HCT116 (cell line): ENCODE measurements at regions not wholly inside any gene's neighbourhood (a gene's known extent, or its start where the extent isn't known, plus 50 kb on each side); places are given as distances from the start of the nearest gene placed in this dataset.

Experiments
- ATAC-seq: fragments of 200-7000 bp; cut with Tn5 transposase; 2 replicates; pipeline ENCODE4 v1.9.1; 2020; ENCODE audit warnings: mild to moderate bottlenecking, moderate library complexity
- BruUV-seq: library from RNA; stranded (reverse); fragments of 400-500 nt; replicated peaks from 2 replicates; lab custom pipeline; 2021; lab: Mats Ljungman, UMichigan
- CTCF ChIA-PET: fragments of 300-600 bp; sonication (Branson Sonifier 250); formaldehyde crosslinking; loops from one replicate; lab custom pipeline; 2021; ENCODE audit warnings: antibody characterized with exemption; lab: Charles Lee
- POLR2A ChIA-PET: fragments of 300-600, 350-600 bp; sonication (Branson Sonifier 250); formaldehyde crosslinking; loops from one replicate; lab custom pipeline; 2021; ENCODE audit warnings: antibody characterized with exemption; lab: Charles Lee
- RAD21 ChIA-PET, 2 experiments: fragments of 300-600 bp; sonication (Branson Sonifier 250); formaldehyde crosslinking; loops; one replicate each; lab custom pipeline; 2023; ENCODE audit warnings: low total read pairs in 2 of 2; ENCODE audit not compliant: uncharacterized antibody in 2 of 2, unreplicated experiment in 2 of 2, low non-redundant PET in 1 of 2; lab: Charles Lee
- DNase-seq: peaks from one replicate; pipeline ENCODE4 v3.0.0-alpha.2; 2010; ENCODE audit warnings: low read depth, low spot score
- H2AFZ ChIP-seq: fragments of 200-600 bp; shearing (Covaris generic), sonication (generic); 2 replicates; pipeline ENCODE4 v1.6.1; 2017; ENCODE audit warnings: low read depth, mixed run types, mixed read lengths, antibody characterized with exemption, low read length; ENCODE audit not compliant: poor library complexity, severe bottlenecking
- H3K27ac ChIP-seq: 2 replicates; pipeline ENCODE4 v1.5.1; 2012; ENCODE audit warnings: low read depth, low read length
- H3K27me3 ChIP-seq: fragments of 200-600 bp; sonication (generic); 2 replicates; pipeline ENCODE4 v1.6.1; 2016; ENCODE audit warnings: mixed run types, low read length, mixed read lengths; ENCODE audit not compliant: insufficient read depth
- H3K36me3 ChIP-seq, 2 experiments: fragments of 200-500 bp in 1 of 2; fragments of 200-600 bp in 1 of 2; sonication (Bioruptor generic) in 1 of 2; sonication (generic) in 1 of 2; 2 replicates each; pipeline versions ENCODE4 v1.5.1 to v1.6.1; 2014 to 2016; ENCODE audit warnings: low read length in 2 of 2, inconsistent platforms in 1 of 2, mixed read lengths in 1 of 2, mixed run types in 1 of 2; ENCODE audit not compliant: insufficient read depth in 2 of 2, control insufficient read depth in 1 of 2
- H3K4me1 ChIP-seq, 2 experiments: fragments of 200-600 bp in 1 of 2; sonication (generic) in 1 of 2; 2 replicates each; pipeline versions ENCODE4 v1.5.1 to v1.6.1; 2012 to 2017; ENCODE audit warnings: low read length in 2 of 2, inconsistent platforms in 1 of 2, mild to moderate bottlenecking in 1 of 2, mixed read lengths in 1 of 2, mixed run types in 1 of 2, moderate library complexity in 1 of 2; ENCODE audit not compliant: insufficient read depth in 2 of 2, control insufficient read depth in 1 of 2
- H3K4me2 ChIP-seq: fragments of 200-600 bp; sonication (generic); 2 replicates; pipeline ENCODE4 v1.6.1; 2017; ENCODE audit warnings: mixed run types, low read length, mixed read lengths
- H3K4me3 ChIP-seq, 2 experiments: fragments of 200-600 bp in 1 of 2; sonication (generic) in 1 of 2; replicated peaks in 1 of 2; 2 replicates each; pipeline ENCODE4 v1.5.1; 2011 to 2016; ENCODE audit warnings: low read length in 2 of 2, control low read depth in 1 of 2, low read depth in 1 of 2, mild to moderate bottlenecking in 1 of 2, mixed read lengths in 1 of 2, mixed run types in 1 of 2
- H3K79me2 ChIP-seq: fragments of 200-600 bp; sonication (generic); 2 replicates; pipeline ENCODE4 v1.6.1; 2017; ENCODE audit warnings: mild to moderate bottlenecking, mixed run types, low read length, moderate library complexity, mixed read lengths; ENCODE audit not compliant: insufficient read depth
- H3K9ac ChIP-seq: fragments of 200-600 bp; sonication (generic); 2 replicates; pipeline ENCODE4 v1.6.1; 2016; ENCODE audit warnings: low read length, mixed read lengths
- H3K9me2 ChIP-seq: fragments of 200-600 bp; sonication (generic), shearing (Covaris generic); 2 replicates; pipeline ENCODE4 v1.6.1; 2017; ENCODE audit warnings: mixed run types, mild to moderate bottlenecking, moderate library complexity; ENCODE audit not compliant: insufficient read depth
- H3K9me3 ChIP-seq, 2 experiments: fragments of 200-500 bp in 1 of 2; fragments of 200-600 bp in 1 of 2; sonication (Bioruptor generic) in 1 of 2; sonication (generic) in 1 of 2; 2 replicates each; pipeline ENCODE4 v1.6.1; 2014 to 2017; ENCODE audit warnings: low read length in 2 of 2, mixed read lengths in 2 of 2, inconsistent platforms in 1 of 2, low read depth in 1 of 2, mild to moderate bottlenecking in 1 of 2, mixed run types in 1 of 2, moderate library complexity in 1 of 2; ENCODE audit not compliant: control insufficient read depth in 1 of 2, insufficient read depth in 1 of 2
- H4K20me1 ChIP-seq: fragments of 200-600 bp; sonication (generic), shearing (Covaris generic); 2 replicates; pipeline ENCODE4 v1.6.1; 2017; ENCODE audit warnings: mixed run types, mild to moderate bottlenecking, moderate library complexity; ENCODE audit not compliant: insufficient read depth
- CEBPB ChIP-seq: IDR thresholded peaks from 2 replicates; pipeline ENCODE4 v1.6.1; 2012; ENCODE audit warnings: low read depth
- EZH2phosphoT487 ChIP-seq: fragments of 200-600 bp; IDR thresholded peaks from 2 replicates; pipeline ENCODE4 v1.6.1; 2018; ENCODE audit warnings: antibody characterized with exemption, borderline replicate concordance
- FOSL1 ChIP-seq: IDR thresholded peaks from 2 replicates; pipeline ENCODE4 v1.6.1; 2012; ENCODE audit warnings: low read depth
- JUND ChIP-seq: IDR thresholded peaks from 2 replicates; pipeline ENCODE4 v1.6.1; 2012
- POLR2A ChIP-seq: IDR thresholded peaks from 2 replicates; pipeline ENCODE4 v1.7.0; 2011; ENCODE audit warnings: borderline replicate concordance; ENCODE audit not compliant: insufficient read depth, insufficient read length; ENCODE audit errors: extremely low read depth
- POLR2AphosphoS5 ChIP-seq: IDR thresholded peaks from 2 replicates; pipeline ENCODE4 v1.6.1; 2011; ENCODE audit warnings: mild to moderate bottlenecking, low read depth, low read length, moderate library complexity
- SP1 ChIP-seq: IDR thresholded peaks from 2 replicates; pipeline ENCODE4 v1.6.1; 2012; ENCODE audit warnings: low read depth
- SRF ChIP-seq: IDR thresholded peaks from 2 replicates; pipeline ENCODE4 v1.6.1; 2012; ENCODE audit warnings: low read depth
- TCF7L2 ChIP-seq: IDR thresholded peaks from 2 replicates; pipeline ENCODE4 v1.7.0; 2011; ENCODE audit warnings: borderline replicate concordance, inconsistent platforms; ENCODE audit not compliant: insufficient read depth, insufficient read length; ENCODE audit errors: extremely low read depth
- YY1 ChIP-seq: IDR thresholded peaks from 2 replicates; pipeline ENCODE4 v1.6.1; 2011; ENCODE audit warnings: low read length, low read depth, moderate library complexity, mild to moderate bottlenecking; ENCODE audit not compliant: insufficient replicate concordance; ENCODE audit errors: extremely low read depth
- ZNF274 ChIP-seq: fragments of 200-500 bp; sonication (Bioruptor generic); IDR thresholded peaks from 2 replicates; pipeline ENCODE4 v1.6.1; 2014; ENCODE audit warnings: mild to moderate bottlenecking, low read depth, low read length, inconsistent platforms
- intact Hi-C: fragments of 100-400 bp; cut with micrococcal nuclease; formaldehyde crosslinking; loops from 2 replicates; pipeline ENCODE4 v1.10.0; 2022
- TF ChIP-seq, protein P1 (sequence below): IDR thresholded peaks from 2 replicates; pipeline ENCODE4 v1.6.1; 2011; ENCODE audit warnings: mild to moderate bottlenecking, low read length, moderate library complexity; ENCODE audit not compliant: insufficient replicate concordance; ENCODE audit errors: extremely low read depth

- no peak for TF ChIP-seq YY1
- TF ChIP-seq, all 23 proteins: peak for 0
Observed at GRCh38 chr7:83849131-83849530, 200.2 kb upstream of the SEMA3E start (continued).

- ChIA-PET POLR2A (no interaction called here), CTCF (no interaction called here)
- Histone ChIP-seq H4K20me1 (no peaks in the 10 kb centered on the region), H3K9me2 (no peaks in the 10 kb centered on the region), H2AFZ (no peak overlapping the region)
- no peak for ATAC-seq
- TF ChIP-seq SRF (no peak), ZNF274 (no peak), POLR2AphosphoS5 (no peak), JUND (no peak), TCF7L2 (no peak), SP1 (no peak), CEBPB (no peak), EZH2phosphoT487 (no peak), FOSL1 (no peak), POLR2A (no peak)
- TF ChIP-seq, protein P1, sequence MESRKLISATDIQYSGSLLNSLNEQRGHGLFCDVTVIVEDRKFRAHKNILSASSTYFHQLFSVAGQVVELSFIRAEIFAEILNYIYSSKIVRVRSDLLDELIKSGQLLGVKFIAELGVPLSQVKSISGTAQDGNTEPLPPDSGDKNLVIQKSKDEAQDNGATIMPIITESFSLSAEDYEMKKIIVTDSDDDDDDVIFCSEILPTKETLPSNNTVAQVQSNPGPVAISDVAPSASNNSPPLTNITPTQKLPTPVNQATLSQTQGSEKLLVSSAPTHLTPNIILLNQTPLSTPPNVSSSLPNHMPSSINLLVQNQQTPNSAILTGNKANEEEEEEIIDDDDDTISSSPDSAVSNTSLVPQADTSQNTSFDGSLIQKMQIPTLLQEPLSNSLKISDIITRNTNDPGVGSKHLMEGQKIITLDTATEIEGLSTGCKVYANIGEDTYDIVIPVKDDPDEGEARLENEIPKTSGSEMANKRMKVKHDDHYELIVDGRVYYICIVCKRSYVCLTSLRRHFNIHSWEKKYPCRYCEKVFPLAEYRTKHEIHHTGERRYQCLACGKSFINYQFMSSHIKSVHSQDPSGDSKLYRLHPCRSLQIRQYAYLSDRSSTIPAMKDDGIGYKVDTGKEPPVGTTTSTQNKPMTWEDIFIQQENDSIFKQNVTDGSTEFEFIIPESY = no peak
- TF ChIP-seq, all 23 proteins: peak for 0
- Histone ChIP-seq H3K4me3 (no peak overlapping the region), H3K4me1 (no peaks in the 10 kb centered on the region), H3K9me3 (no peaks in the 10 kb centered on the region), H3K9ac (no peak overlapping the region), H3K27me3 (no peaks in the 10 kb centered on the region), H3K27ac (no peak overlapping the region), H3K4me2 (no peak overlapping the region), H3K36me3 (no peaks in the 10 kb centered on the region), H3K79me2 (no peaks in the 10 kb centered on the region)
- no TSS peak for BruUV-seq
- intact Hi-C loops = no loop called here
- RAD21 ChIA-PET = no interaction called here
- DNase-seq = no peak
Observed at GRCh38 chr7:83842894-83843293, 194.0 kb upstream of the SEMA3E start.
